ENCODE measurements at regions not wholly inside any gene's neighbourhood (a gene's known extent, or its start where the extent isn't known, plus 50 kb on each side); places are given as distances from the start of the nearest gene placed in this dataset.

GRCh38 chr12:91574391-91574790, 391.8 kb upstream of the DCN start:
- H3K4me3 ChIP-seq (ENCODE audit: low read depth, low read length) = no peak overlapping the region
- TF ChIP-seq, protein P1, sequence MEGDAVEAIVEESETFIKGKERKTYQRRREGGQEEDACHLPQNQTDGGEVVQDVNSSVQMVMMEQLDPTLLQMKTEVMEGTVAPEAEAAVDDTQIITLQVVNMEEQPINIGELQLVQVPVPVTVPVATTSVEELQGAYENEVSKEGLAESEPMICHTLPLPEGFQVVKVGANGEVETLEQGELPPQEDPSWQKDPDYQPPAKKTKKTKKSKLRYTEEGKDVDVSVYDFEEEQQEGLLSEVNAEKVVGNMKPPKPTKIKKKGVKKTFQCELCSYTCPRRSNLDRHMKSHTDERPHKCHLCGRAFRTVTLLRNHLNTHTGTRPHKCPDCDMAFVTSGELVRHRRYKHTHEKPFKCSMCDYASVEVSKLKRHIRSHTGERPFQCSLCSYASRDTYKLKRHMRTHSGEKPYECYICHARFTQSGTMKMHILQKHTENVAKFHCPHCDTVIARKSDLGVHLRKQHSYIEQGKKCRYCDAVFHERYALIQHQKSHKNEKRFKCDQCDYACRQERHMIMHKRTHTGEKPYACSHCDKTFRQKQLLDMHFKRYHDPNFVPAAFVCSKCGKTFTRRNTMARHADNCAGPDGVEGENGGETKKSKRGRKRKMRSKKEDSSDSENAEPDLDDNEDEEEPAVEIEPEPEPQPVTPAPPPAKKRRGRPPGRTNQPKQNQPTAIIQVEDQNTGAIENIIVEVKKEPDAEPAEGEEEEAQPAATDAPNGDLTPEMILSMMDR (IDR thresholded peaks at IDR 0.05; ENCODE audit: low read depth, low read length) = no peak
- in situ Hi-C loops (cut with HindIII; ENCODE audit: low sequenced_read_pairs) = no loop called here
- peak; percentile 29 for DNase-seq (ENCODE audit: low read depth, low spot score)

DNA sequence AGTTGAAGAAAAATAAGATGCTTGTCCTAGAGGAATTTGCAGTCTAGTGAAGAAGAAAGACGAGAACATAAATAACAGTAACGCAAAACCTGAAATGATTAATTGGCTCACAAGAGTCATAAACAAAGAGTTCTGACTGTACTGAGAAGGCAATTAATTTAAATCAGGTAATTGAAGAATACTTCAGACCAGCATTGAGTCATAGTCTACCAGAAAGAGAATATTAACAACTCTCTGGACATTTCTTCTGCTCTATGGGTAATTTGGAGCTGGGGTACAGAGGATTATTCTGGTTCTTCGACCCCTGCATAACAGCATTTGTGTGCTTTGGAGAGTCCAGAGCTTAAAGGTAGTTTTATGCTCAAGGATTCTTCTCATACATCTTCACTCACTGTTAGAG, 390.3 kb upstream of the DCN start:
- TF ChIP-seq, protein P1 (IDR thresholded peaks at IDR 0.05; ENCODE audit: low read depth, low read length) = no peak
- H3K4me3 ChIP-seq (ENCODE audit: low read depth, low read length) = no peak overlapping the region
- in situ Hi-C loops (cut with HindIII; ENCODE audit: low sequenced_read_pairs) = no loop called here
- no peak for DNase-seq (ENCODE audit: low read depth, low spot score)

- TF ChIP-seq, protein P1 (IDR thresholded peaks at IDR 0.05; ENCODE audit: low read depth, low read length) = no peak
- no peak for DNase-seq (ENCODE audit: low read depth, low spot score)
- H3K4me3 ChIP-seq (ENCODE audit: low read depth, low read length) = no peak overlapping the region
- in situ Hi-C loops (cut with HindIII; ENCODE audit: low sequenced_read_pairs) = no loop called here
These were observed 384.5 kb upstream of the DCN start for GRCh38 chr12:91567100-91567485.

GRCh38 chr12:91566328-91567099, 383.9 kb upstream of the DCN start:
- DNase-seq (ENCODE audit: low read depth, low spot score) = no peak
- in situ Hi-C loops (cut with HindIII; ENCODE audit: low sequenced_read_pairs) = no loop called here
- no peak overlapping the region for H3K4me3 ChIP-seq (ENCODE audit: low read depth, low read length)
- TF ChIP-seq, protein P1 (IDR thresholded peaks at IDR 0.05; ENCODE audit: low read depth, low read length) = no peak

DNA sequence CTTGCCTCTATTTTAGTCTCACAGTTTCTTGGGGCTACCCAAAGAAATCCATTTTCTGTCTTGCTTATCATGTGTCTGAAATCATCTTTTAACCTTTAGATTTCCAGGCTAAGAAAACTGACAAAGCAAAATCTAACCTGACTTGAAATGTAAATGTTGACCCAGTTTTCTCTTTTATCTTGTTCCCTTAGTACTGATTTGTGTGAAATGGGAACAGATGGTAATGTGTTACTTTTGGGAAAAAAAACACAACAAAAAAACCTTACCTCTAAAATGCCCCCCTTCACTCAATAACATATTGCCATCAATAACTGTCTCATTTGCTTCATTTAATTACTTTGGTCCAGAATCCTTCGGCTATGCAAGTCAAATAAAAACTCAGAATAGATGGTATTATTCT, 383.2 kb upstream of the DCN start:
- TF ChIP-seq, protein P1 (IDR thresholded peaks at IDR 0.05; ENCODE audit: low read depth, low read length) = no peak
- no peak for DNase-seq (ENCODE audit: low read depth, low spot score)
- in situ Hi-C loops (cut with HindIII; ENCODE audit: low sequenced_read_pairs) = no loop called here
- H3K4me3 ChIP-seq (ENCODE audit: low read depth, low read length) = no peak overlapping the region

- H3K4me3 ChIP-seq (ENCODE audit: low read depth, low read length) = no peak overlapping the region
- TF ChIP-seq, protein P1 (IDR thresholded peaks at IDR 0.05; ENCODE audit: low read depth, low read length) = no peak
- DNase-seq (ENCODE audit: low read depth, low spot score) = peak; percentile 46
- in situ Hi-C loops (cut with HindIII; ENCODE audit: low sequenced_read_pairs) = no loop called here
These were observed 382.6 kb upstream of the DCN start for GRCh38 chr12:91565246-91565645.
